ENCODE measurements at regions not wholly inside any gene's neighbourhood (a gene's known extent, or its start where the extent isn't known, plus 50 kb on each side); places are given as distances from the start of the nearest gene placed in this dataset.
"Not testable (repeated sequence)": the region's sequence is repeated elsewhere in the genome, so short reads cannot be mapped to it uniquely, and the experiment has no call there.

- DNase-seq: no peak
Measured at GRCh38 chr4:72767618-72768302, 198.7 kb upstream of the ADAMTS3 start.

GRCh38 chr4:72765788-72766187 is 196.8 kb upstream of the ADAMTS3 start:
- not testable (repeated sequence) for DNase-seq

GRCh38 chr4:72761368-72762038 is 192.5 kb upstream of the ADAMTS3 start:
- DNase-seq: no peak

GRCh38 chr4:72753414-72753813 is 184.4 kb upstream of the ADAMTS3 start:
- not testable (repeated sequence) for DNase-seq

- no peak for DNase-seq
Measured at GRCh38 chr4:72744103-72744725, 175.2 kb upstream of the ADAMTS3 start.

- no peak for DNase-seq
Measured at GRCh38 chr4:72743078-72743477, 174.1 kb upstream of the ADAMTS3 start.

- no peak for DNase-seq
Measured at GRCh38 chr4:72715299-72715698, 146.3 kb upstream of the ADAMTS3 start.

GRCh38 chr4:72714482-72715279 is 145.7 kb upstream of the ADAMTS3 start:
- no peak for DNase-seq

GRCh38 chr4:72712997-72713396 is 144.0 kb upstream of the ADAMTS3 start:
- no peak for DNase-seq

- DNase-seq: no peak
Measured at GRCh38 chr4:72709475-72709874, 140.5 kb upstream of the ADAMTS3 start.

- no peak for DNase-seq
Measured at GRCh38 chr4:72706684-72707083, 137.7 kb upstream of the ADAMTS3 start.

- DNase-seq: not testable (repeated sequence)
Measured at GRCh38 chr4:72704925-72705640, 136.1 kb upstream of the ADAMTS3 start.

GRCh38 chr4:72702948-72703347 is 133.9 kb upstream of the ADAMTS3 start:
- no peak for DNase-seq

- DNase-seq: peak; percentile 48
Measured at GRCh38 chr4:72701987-72702819, 133.2 kb upstream of the ADAMTS3 start.

GRCh38 chr4:72690771-72691170 is 121.8 kb upstream of the ADAMTS3 start:
- DNase-seq: no peak

- no peak for DNase-seq
Measured at GRCh38 chr4:72689923-72690322, 120.9 kb upstream of the ADAMTS3 start.

GRCh38 chr4:72686390-72686789 is 117.4 kb upstream of the ADAMTS3 start:
- DNase-seq: not testable (repeated sequence)

- no peak for DNase-seq
Measured at GRCh38 chr4:72679666-72680065, 110.6 kb upstream of the ADAMTS3 start.

- no peak for DNase-seq
Measured at GRCh38 chr4:72677886-72678285, 108.9 kb upstream of the ADAMTS3 start.

- no peak for DNase-seq
Measured at GRCh38 chr4:72677265-72677664, 108.2 kb upstream of the ADAMTS3 start.

GRCh38 chr4:72671980-72672379 is 103.0 kb upstream of the ADAMTS3 start:
- no peak for DNase-seq

GRCh38 chr4:72670521-72670920 is 101.5 kb upstream of the ADAMTS3 start:
- DNase-seq: no peak

All from inflammatory macrophage treated with lipopolysaccharide for 4 hours (primary cell).